ENCODE measurements at regions not wholly inside any gene's neighbourhood (a gene's known extent, or its start where the extent isn't known, plus 50 kb on each side); places are given as distances from the start of the nearest gene placed in this dataset.

- H3K27ac ChIP-seq: no peak overlapping the region
- no peaks in the 10 kb centered on the region for H3K4me1 ChIP-seq (ENCODE audit: control insufficient read depth in 1 of 2, insufficient read depth in 1 of 2, low read depth in 1 of 2, low read length in 1 of 2)
- H3K27me3 ChIP-seq: no peaks in the 10 kb centered on the region
- H3K36me3 ChIP-seq: no peaks in the 10 kb centered on the region
- H3K9me3 ChIP-seq: no peaks in the 10 kb centered on the region
- TF ChIP-seq CTCF (IDR thresholded peaks at IDR 0.05): no peak
- no peak overlapping the region for H3K4me3 ChIP-seq (ENCODE audit: low read depth in 1 of 2, low read length in 1 of 2)
Observed at GRCh38 chr2:120508567-120509041, 162.7 kb downstream of the INHBB start.

- Histone ChIP-seq H3K27ac (no peak overlapping the region), H3K4me3 (ENCODE audit: low read depth in 1 of 2, low read length in 1 of 2) (no peak overlapping the region), H3K9me3 (no peaks in the 10 kb centered on the region), H3K36me3 (no peaks in the 10 kb centered on the region), H3K27me3 (no peaks in the 10 kb centered on the region), H3K4me1 (ENCODE audit: control insufficient read depth in 1 of 2, insufficient read depth in 1 of 2, low read depth in 1 of 2, low read length in 1 of 2) (no peaks in the 10 kb centered on the region)
- no peak for TF ChIP-seq CTCF (IDR thresholded peaks at IDR 0.05)
Observed at GRCh38 chr2:120509213-120509815, 163.4 kb downstream of the INHBB start.

- TF ChIP-seq CTCF (IDR thresholded peaks at IDR 0.05): no peak
- H3K27ac ChIP-seq: no peak overlapping the region
- H3K9me3 ChIP-seq: no peaks in the 10 kb centered on the region
- no peaks in the 10 kb centered on the region for H3K36me3 ChIP-seq
- H3K4me3 ChIP-seq (ENCODE audit: low read depth in 1 of 2, low read length in 1 of 2): no peak overlapping the region
- H3K4me1 ChIP-seq (ENCODE audit: control insufficient read depth in 1 of 2, insufficient read depth in 1 of 2, low read depth in 1 of 2, low read length in 1 of 2): no peaks in the 10 kb centered on the region
- H3K27me3 ChIP-seq: no peaks in the 10 kb centered on the region
Observed at GRCh38 chr2:120509991-120510735, 164.2 kb downstream of the INHBB start.

GRCh38 chr2:120510751-120511395, 164.9 kb downstream of the INHBB start:
- Histone ChIP-seq H3K27me3 (no peaks in the 10 kb centered on the region), H3K4me1 (ENCODE audit: control insufficient read depth in 1 of 2, insufficient read depth in 1 of 2, low read depth in 1 of 2, low read length in 1 of 2) (no peaks in the 10 kb centered on the region)
- no peak for TF ChIP-seq CTCF (IDR thresholded peaks at IDR 0.05)

GRCh38 chr2:120511536-120511935, 165.6 kb downstream of the INHBB start:
- H3K27me3 ChIP-seq: peaks cover 3% of the 10 kb centered on the region
- no peak overlapping the region for H3K4me3 ChIP-seq (ENCODE audit: low read depth in 1 of 2, low read length in 1 of 2)
- H3K36me3 ChIP-seq: no peaks in the 10 kb centered on the region
- no peak for TF ChIP-seq CTCF (IDR thresholded peaks at IDR 0.05)
- H3K27ac ChIP-seq: no peak overlapping the region
- no peaks in the 10 kb centered on the region for H3K9me3 ChIP-seq
- no peaks in the 10 kb centered on the region for H3K4me1 ChIP-seq (ENCODE audit: control insufficient read depth in 1 of 2, insufficient read depth in 1 of 2, low read depth in 1 of 2, low read length in 1 of 2)

More at GRCh38 chr2:120510751-120511395, 164.9 kb downstream of the INHBB start:
- Histone ChIP-seq H3K27ac (no peak overlapping the region), H3K4me3 (ENCODE audit: low read depth in 1 of 2, low read length in 1 of 2) (no peak overlapping the region), H3K36me3 (no peaks in the 10 kb centered on the region), H3K9me3 (no peaks in the 10 kb centered on the region)

Data from neutrophil (primary cell).